Natural killer cell (primary cell): ENCODE measurements at regions not wholly inside any gene's neighbourhood (a gene's known extent, or its start where the extent isn't known, plus 50 kb on each side); places are given as distances from the start of the nearest gene placed in this dataset.
"Not testable (repeated sequence)": the region's sequence is repeated elsewhere in the genome, so short reads cannot be mapped to it uniquely, and the experiment has no call there.

Experiments used
- ATAC-seq, 3 donors: fragments of 150-1000 bp in 2 of 3; fragments of 200-7000 bp in 1 of 3; cut with Tn5 transposase; 1 replicate in 1 of 3; 2 replicates in 2 of 3; pipeline ENCODE4 v1.10.0; 2021; ENCODE audit warnings: mild to moderate bottlenecking in 2 of 3, moderate library complexity in 2 of 3
- DNase-seq, 2 donors: peaks; one replicate each; pipeline versions ENCODE4 v3.0.0 to v3.0.0-alpha.2; 2013 to 2021; ENCODE audit warnings: mixed read lengths in 1 of 2
- H3K27ac ChIP-seq: one replicate; pipeline ENCODE4 v1.5.1; 2013; ENCODE audit warnings: mild to moderate bottlenecking, low read length
- H3K27me3 ChIP-seq: one replicate; pipeline ENCODE4 v1.6.1; 2013; ENCODE audit warnings: low read length; ENCODE audit not compliant: control insufficient read depth, insufficient read depth
- H3K36me3 ChIP-seq: one replicate; pipeline ENCODE4 v1.6.1; 2013; ENCODE audit warnings: low read length; ENCODE audit not compliant: control insufficient read depth, insufficient read depth
- H3K4me1 ChIP-seq: one replicate; pipeline ENCODE4 v1.6.1; 2013; ENCODE audit warnings: low read length; ENCODE audit not compliant: control insufficient read depth, insufficient read depth
- H3K4me3 ChIP-seq: one replicate; pipeline ENCODE4 v1.5.1; 2013; ENCODE audit warnings: low read length
- H3K9me3 ChIP-seq: one replicate; pipeline ENCODE4 v1.6.1; 2013; ENCODE audit warnings: low read length; ENCODE audit not compliant: control insufficient read depth, insufficient read depth
- H3K27ac Mint-ChIP-seq, 2 donors: one replicate each; pipeline ENCODE4 v1.8.0; 2022; ENCODE audit warnings: mild to moderate bottlenecking in 2 of 2, mixed read lengths in 2 of 2, moderate library complexity in 1 of 2
- H3K27me3 Mint-ChIP-seq, 2 donors: one replicate each; pipeline ENCODE4 v1.8.0; 2022; ENCODE audit warnings: low read depth in 2 of 2, mixed read lengths in 2 of 2
- H3K36me3 Mint-ChIP-seq: one replicate; pipeline ENCODE4 v1.8.0; 2022; ENCODE audit warnings: mixed read lengths
- H3K4me1 Mint-ChIP-seq, 2 donors: one replicate each; pipeline ENCODE4 v1.8.0; 2022; ENCODE audit warnings: mixed read lengths in 2 of 2
- H3K4me3 Mint-ChIP-seq: one replicate; pipeline ENCODE4 v1.8.0; 2022; ENCODE audit warnings: mild to moderate bottlenecking, moderate library complexity, mixed read lengths
- H3K9me3 Mint-ChIP-seq, 2 donors: one replicate each; pipeline ENCODE4 v1.8.0; 2022; ENCODE audit warnings: mixed read lengths in 2 of 2
- CTCF ChIP-seq: fragments of 200-600 bp; IDR thresholded peaks from one replicate; pipeline ENCODE4 v1.8.0; 2022; ENCODE audit warnings: antibody characterized with exemption
- WGBS: methylation state at CpG from one replicate; pipeline ENCODE4 v1.1.7; 2013; ENCODE audit warnings: missing lambda C conversion rate; ENCODE audit not compliant: insufficient coverage; 5-methylcytosine and 5-hydroxymethylcytosine counted together
- intact Hi-C: fragments of 100-400 bp; cut with micrococcal nuclease; formaldehyde crosslinking; loops from one replicate; pipeline ENCODE4 v1.14.2; 2022

- Mint-ChIP-seq H3K4me1 (peaks cover 24 to 25% of the 10 kb centered on the region in 2 donors), H3K27ac (peak overlapping the region; percentile 70 to 77)
- 78% methylated on average over 4 of the region's 5 CpGs for WGBS
Measured at GRCh38 chr6:137806914-137807682, 60.0 kb upstream of the TNFAIP3 start.

DNA sequence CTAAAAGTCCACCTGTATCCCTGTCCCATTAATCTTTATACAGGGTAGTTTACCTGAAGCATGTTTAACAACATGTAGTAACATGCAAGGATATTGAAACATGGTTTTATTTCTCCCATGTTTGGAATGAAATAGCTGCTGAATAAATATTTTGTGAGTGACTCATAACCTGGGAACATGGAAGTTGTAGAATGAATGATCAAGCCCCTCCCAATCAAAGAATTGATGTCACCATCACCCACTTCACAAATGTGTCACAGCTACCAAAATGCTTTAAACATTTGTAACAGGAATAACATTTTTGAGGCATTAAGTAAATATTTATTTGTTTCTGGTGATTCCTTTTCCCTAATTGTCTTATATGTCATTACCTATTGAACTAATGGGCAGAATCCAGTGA, 58.9 kb upstream of the TNFAIP3 start:
- Mint-ChIP-seq H3K9me3 (peaks cover 0 to 3% of the 10 kb centered on the region in 2 donors), H3K4me1 (peaks cover 24 to 25% of the 10 kb centered on the region in 2 donors), H3K27ac (peak overlapping the region; percentile 28 to 77), H3K4me3 (no peak overlapping the region), H3K36me3 (no peaks in the 10 kb centered on the region), H3K27me3 (no peaks in the 10 kb centered on the region)
- H3K36me3 ChIP-seq = no peaks in the 10 kb centered on the region
- no peak for TF ChIP-seq CTCF
- intact Hi-C loops = no loop called here
- no peaks in the 10 kb centered on the region for H3K9me3 ChIP-seq
- H3K27ac ChIP-seq = no peak overlapping the region
- DNase-seq (no peak), ATAC-seq (no peak)
- H3K27me3 ChIP-seq = no peaks in the 10 kb centered on the region
- H3K4me3 ChIP-seq = no peak overlapping the region
- peaks cover 14% of the 10 kb centered on the region for H3K4me1 ChIP-seq

More at GRCh38 chr6:137806914-137807682, 60.0 kb upstream of the TNFAIP3 start:
- Histone ChIP-seq H3K27ac (no peak overlapping the region), H3K27me3 (no peaks in the 10 kb centered on the region), H3K9me3 (no peaks in the 10 kb centered on the region), H3K4me3 (no peak overlapping the region), H3K4me1 (peaks cover 14% of the 10 kb centered on the region), H3K36me3 (no peaks in the 10 kb centered on the region)
- DNase-seq = no peak
- no peak overlapping the region for H3K4me3 Mint-ChIP-seq
- peaks cover 0 to 3% of the 10 kb centered on the region in 2 donors for H3K9me3 Mint-ChIP-seq
- intact Hi-C loops = no loop called here
- no peak for TF ChIP-seq CTCF
- H3K27me3 Mint-ChIP-seq = no peaks in the 10 kb centered on the region
- peak in 2 of 3 donors; percentile 27 to 29 for ATAC-seq
- no peaks in the 10 kb centered on the region for H3K36me3 Mint-ChIP-seq

GRCh38 chr6:137808836-137809315, 58.2 kb upstream of the TNFAIP3 start:
- H3K9me3 ChIP-seq = no peaks in the 10 kb centered on the region

DNA sequence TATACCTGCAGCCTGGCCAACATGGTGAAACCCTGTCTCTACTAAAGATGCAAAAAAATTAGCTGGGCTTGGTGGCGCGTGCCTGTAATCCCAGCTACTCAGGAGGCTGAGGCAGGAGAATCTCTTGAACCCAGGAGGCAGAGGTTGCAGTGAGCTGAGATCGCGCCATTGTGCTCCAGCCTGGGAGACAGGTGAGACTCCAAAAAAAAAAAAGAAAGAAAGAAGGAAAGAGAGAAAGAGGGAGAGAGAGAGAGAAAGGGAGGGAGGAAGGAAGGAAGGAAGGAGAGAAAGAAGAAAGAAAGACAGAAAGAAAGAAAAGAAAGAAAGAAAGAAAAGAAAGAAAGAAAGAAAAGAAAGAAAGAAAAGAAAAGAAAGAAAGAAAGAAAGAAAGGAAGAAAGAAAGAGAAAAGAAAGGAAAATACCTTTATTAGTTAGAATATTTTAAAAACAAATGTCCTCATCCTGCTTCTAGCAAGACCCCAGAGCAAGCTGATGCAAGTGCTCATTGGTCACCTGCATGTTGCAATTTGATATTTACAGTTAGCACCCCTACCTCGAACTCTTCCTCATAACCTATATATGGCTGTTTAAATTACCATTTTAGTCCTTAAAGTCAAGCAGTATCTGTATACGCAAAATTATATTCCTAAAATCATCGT, 57.0 kb upstream of the TNFAIP3 start:
- H3K4me3 ChIP-seq, H3K27me3 ChIP-seq, H3K4me3 Mint-ChIP-seq, DNase-seq, H3K9me3 Mint-ChIP-seq, H3K36me3 ChIP-seq, H3K9me3 ChIP-seq, H3K27ac ChIP-seq, ATAC-seq, H3K36me3 Mint-ChIP-seq, H3K27me3 Mint-ChIP-seq: not testable (repeated sequence)
- Mint-ChIP-seq H3K4me1 (peaks cover 24 to 25% of the 10 kb centered on the region in 2 donors), H3K27ac (peak overlapping the region; percentile 68 to 94)
- peaks cover 14% of the 10 kb centered on the region for H3K4me1 ChIP-seq
- 81% methylated on average over 7 of the region's 7 CpGs for WGBS
- intact Hi-C loops = loop anchor here (2.0 to 5.0 kb wide), 2 partner anchors 15 to 48 kb away; no protein-coding TSS in a partner anchor

More at GRCh38 chr6:137808836-137809315, 58.2 kb upstream of the TNFAIP3 start:
- Mint-ChIP-seq H3K36me3 (no peaks in the 10 kb centered on the region), H3K9me3 (no peaks in the 10 kb centered on the region), H3K27me3 (no peaks in the 10 kb centered on the region), H3K4me1 (peaks cover 24 to 25% of the 10 kb centered on the region in 2 donors), H3K27ac (peak overlapping the region; percentile 28 to 68), H3K4me3 (no peak overlapping the region)
- WGBS = 94% methylated on average over 7 of the region's 7 CpGs
- TF ChIP-seq CTCF = no peak
- H3K4me1 ChIP-seq = peaks cover 14% of the 10 kb centered on the region
- ATAC-seq = no peak
- H3K36me3 ChIP-seq = no peaks in the 10 kb centered on the region
- H3K27me3 ChIP-seq = no peaks in the 10 kb centered on the region
- no peak for DNase-seq
- no peak overlapping the region for H3K27ac ChIP-seq
- intact Hi-C loops = no loop called here
- H3K4me3 ChIP-seq = no peak overlapping the region
